Hepatic stellate cell (primary cell): ENCODE measurements at regions not wholly inside any gene's neighbourhood (a gene's known extent, or its start where the extent isn't known, plus 50 kb on each side); places are given as distances from the start of the nearest gene placed in this dataset.

Experiments used
- DNase-seq: peaks from one replicate; pipeline ENCODE4 v3.0.0; 2011; ENCODE audit warnings: low spot score

- DNase-seq, result no peak
Measured at GRCh38 chr21:26784974-26785373, 60.2 kb downstream of the ADAMTS1 start.

- DNase-seq, result no peak
Measured at GRCh38 chr21:26783466-26784195, 61.6 kb downstream of the ADAMTS1 start.

GRCh38 chr21:26782747-26783146, 62.5 kb downstream of the ADAMTS1 start:
- no peak for DNase-seq

GRCh38 chr21:26782331-26782730, 62.9 kb downstream of the ADAMTS1 start:
- DNase-seq, result no peak

GRCh38 chr21:26781331-26781730, 63.9 kb downstream of the ADAMTS1 start:
- DNase-seq, result no peak

- DNase-seq, result no peak
Measured at GRCh38 chr21:26777166-26777565, 68.0 kb downstream of the ADAMTS1 start.

- DNase-seq, result peak; percentile 27
Measured at GRCh38 chr21:26776310-26777021, 68.7 kb downstream of the ADAMTS1 start.

GRCh38 chr21:26773058-26773457, 72.2 kb downstream of the ADAMTS1 start:
- no peak for DNase-seq

- DNase-seq, result no peak
Measured at GRCh38 chr21:26769613-26770188, 75.5 kb downstream of the ADAMTS1 start.

- no peak for DNase-seq
Measured at GRCh38 chr21:26766826-26767325, 78.3 kb downstream of the ADAMTS1 start.

- DNase-seq, result no peak
Measured at GRCh38 chr21:26761174-26761915, 83.9 kb downstream of the ADAMTS1 start.

- no peak for DNase-seq
Measured at GRCh38 chr21:26759731-26760130, 85.5 kb downstream of the ADAMTS1 start.

- DNase-seq, result no peak
Measured at GRCh38 chr21:26758083-26758880, 86.9 kb downstream of the ADAMTS1 start.

GRCh38 chr21:26756491-26757159, 88.6 kb downstream of the ADAMTS1 start:
- no peak for DNase-seq

- DNase-seq, result no peak
Measured at GRCh38 chr21:26754853-26755252, 90.4 kb downstream of the ADAMTS1 start.

- no peak for DNase-seq
Measured at GRCh38 chr21:26753822-26754221, 91.4 kb downstream of the ADAMTS1 start.

- no peak for DNase-seq
Measured at GRCh38 chr21:26752849-26753248, 92.4 kb downstream of the ADAMTS1 start.

GRCh38 chr21:26751305-26751704, 93.9 kb downstream of the ADAMTS1 start:
- DNase-seq, result no peak

GRCh38 chr21:26748066-26748465, 97.1 kb downstream of the ADAMTS1 start:
- DNase-seq, result no peak

- DNase-seq, result no peak
Measured at GRCh38 chr21:26747216-26747615, 98.0 kb downstream of the ADAMTS1 start.

GRCh38 chr21:26743524-26743923, 101.7 kb downstream of the ADAMTS1 start:
- DNase-seq, result no peak
